22Rv1 (cell line): ENCODE measurements at regions not wholly inside any gene's neighbourhood (a gene's known extent, or its start where the extent isn't known, plus 50 kb on each side); places are given as distances from the start of the nearest gene placed in this dataset.

Experiments
- CTCF ChIP-seq: fragments of 450-650 bp; IDR thresholded peaks from 2 replicates; pipeline ENCODE4 v1.5.1; 2017; ENCODE audit warnings: mild to moderate bottlenecking
- ZFX ChIP-seq: fragments of 450-650 bp; IDR thresholded peaks from 2 replicates; pipeline ENCODE4 v1.6.1; 2017; ENCODE audit warnings: antibody characterized with exemption, borderline replicate concordance

- TF ChIP-seq CTCF (no peak), ZFX (no peak)
These were observed 985.6 kb downstream of the SLITRK5 start for GRCh38 chr13:88656751-88657150.
